ENCODE measurements at regions not wholly inside any gene's neighbourhood (a gene's known extent, or its start where the extent isn't known, plus 50 kb on each side); places are given as distances from the start of the nearest gene placed in this dataset.

- TF ChIP-seq EZH2 (IDR thresholded peaks at IDR 0.05; ENCODE audit: borderline replicate concordance, insufficient read depth, low read length, poor library complexity, severe bottlenecking) (no peak), REST (IDR thresholded peaks at IDR 0.05; ENCODE audit: borderline replicate concordance) (no peak), POLR2AphosphoS5 (IDR thresholded peaks at IDR 0.05) (no peak), EP300 (conservative IDR thresholded peaks at IDR 0.05; ENCODE audit: poor library complexity, severe bottlenecking) (no peak)
- no peaks in the 10 kb centered on the region for H4K20me1 ChIP-seq (ENCODE audit: insufficient read depth)
Observed at GRCh38 chr5:43772764-43773477, 169.9 kb downstream of the NNT start.

GRCh38 chr5:43772458-43772763 lies 169.4 kb downstream of the NNT start:
- Histone ChIP-seq H3F3A (ENCODE audit: insufficient read depth, low read length, poor library complexity, severe bottlenecking) (no peaks in the 10 kb centered on the region), H3K27me3 (ENCODE audit: insufficient read depth, low read depth, low read length) (no peaks in the 10 kb centered on the region), H3K9me2 (ENCODE audit: insufficient read depth, low read length) (no peaks in the 10 kb centered on the region), H3K9ac (ENCODE audit: low read length) (no peak overlapping the region), H3K4me3 (ENCODE audit: low read length) (no peak overlapping the region), H3K9me3 (ENCODE audit: low read length) (no peaks in the 10 kb centered on the region), H3K4me2 (ENCODE audit: low read length) (no peak overlapping the region), H3K79me2 (replicated peaks; ENCODE audit: insufficient read depth, low read length) (no peaks in the 10 kb centered on the region), H4K20me1 (ENCODE audit: insufficient read depth) (no peaks in the 10 kb centered on the region), H3K27ac (ENCODE audit: low read length) (no peak overlapping the region), H3K36me3 (ENCODE audit: insufficient read depth, low read length) (no peaks in the 10 kb centered on the region), H2AFZ (ENCODE audit: low read depth, low read length) (no peak overlapping the region)
- TF ChIP-seq RAD21 (conservative IDR thresholded peaks at IDR 0.05) (no peak), MXI1 (conservative IDR thresholded peaks at IDR 0.05; ENCODE audit: poor library complexity, severe bottlenecking) (no peak), POLR2AphosphoS5 (IDR thresholded peaks at IDR 0.05) (no peak), SMC3 (conservative IDR thresholded peaks at IDR 0.05; ENCODE audit: poor library complexity) (no peak), EZH2 (IDR thresholded peaks at IDR 0.05; ENCODE audit: borderline replicate concordance, insufficient read depth, low read length, poor library complexity, severe bottlenecking) (no peak), CTCF (IDR thresholded peaks at IDR 0.05; ENCODE audit: poor library complexity, severe bottlenecking) (no peak)

More at GRCh38 chr5:43772764-43773477, 169.9 kb downstream of the NNT start:
- H3K27me3 ChIP-seq (ENCODE audit: insufficient read depth, low read depth, low read length) = no peaks in the 10 kb centered on the region
- H3K9me3 ChIP-seq (ENCODE audit: low read length) = no peaks in the 10 kb centered on the region
- no peaks in the 10 kb centered on the region for H3K79me2 ChIP-seq (replicated peaks; ENCODE audit: insufficient read depth, low read length)
- no peak overlapping the region for H3K4me2 ChIP-seq (ENCODE audit: low read length)
- no peak overlapping the region for H3K27ac ChIP-seq (ENCODE audit: low read length)
- no peak overlapping the region for H3K9ac ChIP-seq (ENCODE audit: low read length)
- H3K36me3 ChIP-seq (ENCODE audit: insufficient read depth, low read length) = no peaks in the 10 kb centered on the region
- H3F3A ChIP-seq (ENCODE audit: insufficient read depth, low read length, poor library complexity, severe bottlenecking) = no peaks in the 10 kb centered on the region
- no peak overlapping the region for H3K4me3 ChIP-seq (ENCODE audit: low read length)
- H3K9me2 ChIP-seq (ENCODE audit: insufficient read depth, low read length) = no peaks in the 10 kb centered on the region
- no peak overlapping the region for H2AFZ ChIP-seq (ENCODE audit: low read depth, low read length)

All from neural cell (in vitro differentiated cells).